NCI-H2227 (cell line): ENCODE measurements at regions not wholly inside any gene's neighbourhood (a gene's known extent, or its start where the extent isn't known, plus 50 kb on each side); places are given as distances from the start of the nearest gene placed in this dataset.
A peak's percentile ranks its signal among the peaks of the same experiment; 100 is the strongest.

Experiments
- DNase-seq: peaks from one replicate; lab custom pipeline; 2025; ENCODE audit not compliant: unreplicated experiment; lab: John Stamatoyannopoulos, UW

DNA sequence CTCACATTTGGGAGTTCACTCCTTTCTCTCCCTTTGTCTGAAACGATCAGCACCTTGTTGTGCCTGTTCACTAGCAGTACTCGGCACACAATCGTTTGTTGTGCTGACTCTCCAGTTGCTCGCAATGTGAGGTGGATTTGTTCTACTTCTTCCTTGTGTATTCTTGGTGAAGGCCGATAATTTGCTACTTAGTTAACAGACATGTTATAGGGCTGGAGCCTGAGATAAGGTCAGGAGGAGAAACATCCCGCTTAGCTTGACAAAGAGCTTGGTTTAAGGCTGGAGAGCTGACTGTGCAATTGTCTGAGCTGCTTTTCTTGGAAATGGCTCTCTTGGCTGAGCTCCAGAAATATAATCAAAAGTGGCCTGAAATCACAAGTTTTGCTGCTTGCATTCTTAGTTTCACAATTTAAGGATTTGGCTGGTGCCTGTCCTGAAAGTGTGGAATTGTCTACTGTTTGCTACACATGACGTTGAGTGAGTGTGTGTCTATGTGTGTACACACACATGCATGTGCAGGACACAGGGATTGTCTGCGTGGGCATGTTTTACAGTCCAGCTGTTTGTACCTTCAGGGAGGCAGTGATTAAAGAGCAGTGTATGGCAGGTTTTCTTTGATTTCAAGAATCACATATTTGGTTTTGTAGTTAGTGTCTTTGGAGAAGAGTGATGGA, 77.7 kb downstream of the ARF6 start:
- peak; percentile 87 for DNase-seq

DNA sequence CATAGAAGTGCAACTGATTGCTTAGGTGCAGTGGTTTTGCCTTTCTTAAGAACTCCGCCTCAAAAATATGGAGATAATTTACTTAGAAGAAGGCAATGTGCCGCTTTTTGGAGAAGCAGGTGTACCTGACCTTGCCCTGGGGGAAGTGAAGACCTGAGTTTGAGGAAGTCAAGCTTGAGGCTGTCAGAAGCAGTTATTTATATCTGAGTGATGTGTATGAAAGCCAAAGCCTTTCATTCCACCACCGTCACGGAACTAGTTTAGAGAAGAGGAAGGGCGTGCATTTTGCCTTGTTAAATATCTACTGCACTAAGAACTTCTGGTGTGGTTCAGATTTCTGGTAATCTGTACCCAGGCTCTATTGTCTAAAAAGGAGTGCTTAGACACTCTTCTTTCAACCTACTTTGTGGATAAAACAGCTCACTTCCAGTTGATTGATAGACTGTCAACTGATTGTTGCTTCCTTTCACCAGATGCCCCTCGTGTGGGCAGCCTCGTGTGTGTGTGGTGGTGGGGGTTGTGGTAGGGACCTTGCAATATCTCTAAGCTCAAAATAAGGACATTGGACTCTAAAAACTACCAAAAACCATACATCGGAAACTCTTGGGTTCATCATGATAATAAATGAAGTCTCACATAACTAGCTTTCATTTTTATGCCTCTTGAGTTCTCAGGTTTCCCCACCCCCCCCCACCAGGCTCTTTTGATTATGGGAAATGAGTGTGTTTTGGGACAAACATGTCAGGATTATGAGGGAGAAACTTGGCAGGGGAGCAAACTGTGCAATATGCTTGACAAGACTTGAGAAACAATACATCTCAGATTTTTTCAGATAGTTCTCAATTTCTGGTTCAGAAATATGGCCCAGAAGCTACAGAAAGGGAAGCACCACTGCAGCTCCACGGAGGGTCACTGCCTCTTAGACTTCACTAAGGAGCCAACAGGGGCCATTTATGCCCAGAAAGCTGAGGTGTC, 78.6 kb downstream of the ARF6 start:
- no peak for DNase-seq

DNA sequence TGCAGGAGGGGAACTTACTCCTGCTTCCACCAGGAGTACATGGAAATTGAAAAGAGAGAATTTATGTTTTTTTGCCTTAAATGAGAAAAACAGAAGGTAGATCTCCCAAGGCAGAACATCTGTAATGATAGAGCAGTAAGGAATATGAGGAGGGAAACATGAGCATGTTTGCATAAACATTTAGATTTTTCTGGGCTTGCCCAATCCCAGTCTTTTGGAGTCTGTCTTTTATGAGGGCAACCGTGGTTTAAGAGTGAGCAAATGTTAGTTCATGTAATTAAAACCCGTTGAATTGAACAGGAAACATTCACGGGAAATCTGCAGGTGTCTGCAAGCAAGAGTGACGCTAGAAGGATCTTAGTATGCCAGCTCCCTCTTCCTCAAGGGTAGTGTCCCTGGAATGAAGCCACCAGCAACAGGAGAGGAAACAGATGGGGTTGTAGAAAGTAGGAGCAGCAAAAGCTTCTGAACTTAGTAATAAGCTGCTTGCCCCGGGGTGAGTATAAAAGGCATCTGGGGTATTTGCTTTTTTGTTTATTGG, 79.3 kb downstream of the ARF6 start:
- DNase-seq = no peak

DNA sequence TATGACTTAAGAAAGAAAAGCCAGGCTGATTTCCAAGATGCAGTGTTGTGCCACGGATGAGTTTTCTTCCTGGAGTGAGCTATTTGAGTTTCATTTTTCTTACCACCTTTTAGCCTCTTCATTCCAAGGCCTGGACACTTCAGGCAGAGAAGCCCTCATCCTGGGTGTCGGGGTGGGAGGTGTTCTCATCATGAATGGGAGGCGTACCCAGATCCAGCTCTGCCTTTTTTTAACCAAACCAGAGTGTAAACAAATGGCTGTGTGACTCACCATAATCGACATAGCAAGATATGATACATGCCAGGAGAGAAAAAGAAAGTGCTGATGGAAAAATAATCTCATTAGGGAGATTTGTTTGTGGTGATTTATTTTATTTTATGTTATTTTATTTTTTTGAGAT, 79.9 kb downstream of the ARF6 start:
- no peak for DNase-seq

DNA sequence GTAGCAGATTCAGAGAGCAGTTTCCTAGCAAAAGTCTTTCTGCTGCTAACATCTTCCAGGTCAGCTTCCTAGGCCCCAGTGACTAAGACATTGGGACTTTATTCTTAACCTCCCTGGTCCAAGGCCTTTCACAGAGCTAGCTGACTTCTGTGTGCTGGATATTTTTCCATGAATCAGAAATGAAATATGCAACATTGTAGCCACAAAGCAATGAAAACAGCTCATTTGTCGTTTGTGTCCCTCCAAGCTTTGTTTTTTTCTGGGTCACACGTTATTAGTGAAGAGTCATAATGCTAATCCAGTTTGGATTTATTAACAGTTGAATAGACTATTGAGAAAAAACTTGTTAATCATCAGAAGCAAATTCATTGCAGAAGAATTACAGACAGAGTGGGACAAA, 82.4 kb downstream of the ARF6 start:
- DNase-seq = no peak

DNA sequence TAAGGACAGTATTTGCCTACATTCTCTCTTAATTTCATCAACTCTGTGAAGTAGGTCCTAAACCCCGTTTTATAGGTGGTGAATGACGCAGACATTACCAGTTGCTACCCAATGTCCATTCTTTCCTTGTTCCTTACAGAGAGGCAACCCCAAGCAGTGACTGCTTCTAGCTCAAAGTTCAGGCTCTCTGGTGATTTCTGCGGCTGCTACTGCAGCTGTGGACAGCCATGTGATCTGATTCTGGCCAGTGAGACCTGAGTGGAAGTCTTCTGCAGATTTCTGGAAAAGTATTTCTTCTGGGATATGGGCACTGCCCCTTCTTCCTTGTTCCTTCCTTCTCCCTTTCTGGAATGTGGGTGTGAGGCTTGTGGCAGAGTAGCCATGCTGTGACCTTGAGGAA, 82.9 kb downstream of the ARF6 start:
- DNase-seq = no peak

DNA sequence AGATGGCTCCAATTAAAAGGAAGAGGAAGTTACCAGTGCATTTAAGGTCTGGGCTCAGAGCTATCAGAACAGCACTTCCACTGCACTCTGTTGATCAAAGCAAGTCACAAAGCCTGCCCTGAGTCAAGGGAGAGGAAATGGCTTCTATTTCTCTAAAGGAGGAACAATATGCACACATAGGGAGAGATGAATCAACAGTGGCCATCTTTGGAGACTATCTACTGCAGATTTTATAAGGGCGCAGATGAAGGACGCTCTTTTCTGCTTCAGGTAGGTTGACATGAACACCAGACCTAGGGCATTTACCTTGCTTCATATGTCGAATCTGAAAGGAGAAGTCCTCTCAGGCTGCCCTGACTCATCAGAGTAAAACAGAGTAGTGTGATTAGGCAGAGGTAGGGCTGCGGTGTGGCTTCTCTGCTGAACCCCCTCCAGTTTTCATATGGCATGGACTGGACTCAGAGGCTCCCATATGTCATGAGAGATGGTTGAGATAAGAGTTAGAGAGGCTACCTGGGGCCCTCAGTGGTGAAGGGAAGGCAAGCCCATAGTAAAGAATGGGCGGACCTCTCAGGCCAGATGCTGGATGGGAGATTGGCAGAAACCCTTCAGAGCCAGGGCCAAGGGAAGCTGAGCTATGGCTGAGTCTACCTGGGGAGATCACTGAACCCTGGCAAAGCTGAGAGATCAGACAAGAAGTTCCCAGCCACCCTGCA, 84.4 kb downstream of the ARF6 start:
- DNase-seq = no peak

DNA sequence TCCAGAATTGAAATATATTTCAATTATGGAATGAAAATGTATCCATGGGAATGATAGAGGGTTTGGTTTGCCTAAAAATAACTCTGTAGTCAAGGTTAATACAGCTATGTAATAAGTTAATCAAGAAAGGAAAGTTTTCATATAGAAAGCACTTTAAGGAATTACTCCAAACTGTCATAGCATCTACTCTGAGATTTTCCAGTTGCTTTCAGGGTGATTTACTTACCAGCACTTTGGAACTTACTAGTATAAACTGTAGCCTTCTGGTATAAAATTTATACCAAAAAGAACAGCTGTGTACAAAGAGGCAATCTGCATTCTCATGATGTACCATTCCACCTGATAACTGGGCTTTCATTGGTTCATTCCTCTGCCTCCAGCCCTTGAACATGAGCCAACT, 87.1 kb downstream of the ARF6 start:
- DNase-seq = no peak

DNA sequence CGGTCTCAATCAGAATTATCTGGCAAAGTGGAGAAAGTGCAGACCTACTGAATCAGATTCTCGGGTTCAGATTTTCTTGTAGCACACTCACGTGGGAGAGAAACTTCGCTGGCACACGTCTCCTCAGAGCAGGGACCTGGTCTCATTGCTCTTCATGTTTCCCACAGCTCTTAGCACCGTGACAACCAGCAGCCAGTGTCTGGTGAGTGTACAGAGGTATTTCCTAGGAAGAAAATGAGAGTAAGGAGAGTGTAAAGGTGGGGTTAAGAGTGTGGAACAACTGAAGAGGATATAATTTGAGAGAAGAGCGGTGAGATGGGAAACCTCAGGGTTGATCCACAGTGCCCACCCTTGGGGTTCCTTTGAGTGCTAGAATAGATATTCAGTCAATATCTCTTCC, 89.2 kb downstream of the ARF6 start:
- DNase-seq = no peak

DNA sequence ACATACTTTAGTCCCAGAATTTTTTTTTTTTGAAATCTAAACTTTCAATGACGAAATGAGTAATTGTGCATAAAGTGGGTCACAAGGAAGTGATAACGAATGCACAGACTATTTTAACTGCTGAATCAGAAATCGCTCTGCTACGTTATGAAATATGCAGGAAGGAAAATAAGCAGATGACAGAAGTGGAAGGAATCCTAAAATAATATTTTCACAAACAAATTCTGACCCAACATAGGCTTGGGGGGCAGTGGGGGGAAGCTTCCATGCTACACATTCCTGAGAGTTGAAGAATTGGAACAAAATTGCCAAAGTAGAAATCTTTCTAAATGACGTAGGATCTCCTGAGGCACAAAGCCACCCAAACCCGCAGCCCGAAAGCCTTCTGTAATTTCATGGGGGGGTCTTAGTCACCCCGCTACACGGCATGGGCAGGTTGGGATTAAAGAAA, 89.6 kb downstream of the ARF6 start:
- no peak for DNase-seq

DNA sequence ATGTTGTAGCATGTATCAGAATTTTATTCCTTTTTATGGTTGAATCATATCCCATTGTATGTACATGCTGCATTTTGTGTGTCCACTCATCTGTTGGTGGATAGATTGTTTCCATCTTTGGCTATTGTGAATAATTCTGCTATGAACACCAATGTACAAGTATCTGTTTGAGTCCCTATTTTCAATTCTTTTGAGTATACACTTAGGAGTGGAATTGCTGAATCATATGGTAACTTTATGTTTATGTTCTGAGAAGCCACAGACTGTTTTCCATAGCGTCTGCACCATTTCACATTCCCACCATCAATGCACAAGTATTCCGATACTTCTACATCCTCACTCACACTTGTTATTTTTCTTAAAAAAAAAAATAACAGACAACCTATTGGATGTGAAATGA, 91.5 kb downstream of the ARF6 start:
- DNase-seq = no peak

DNA sequence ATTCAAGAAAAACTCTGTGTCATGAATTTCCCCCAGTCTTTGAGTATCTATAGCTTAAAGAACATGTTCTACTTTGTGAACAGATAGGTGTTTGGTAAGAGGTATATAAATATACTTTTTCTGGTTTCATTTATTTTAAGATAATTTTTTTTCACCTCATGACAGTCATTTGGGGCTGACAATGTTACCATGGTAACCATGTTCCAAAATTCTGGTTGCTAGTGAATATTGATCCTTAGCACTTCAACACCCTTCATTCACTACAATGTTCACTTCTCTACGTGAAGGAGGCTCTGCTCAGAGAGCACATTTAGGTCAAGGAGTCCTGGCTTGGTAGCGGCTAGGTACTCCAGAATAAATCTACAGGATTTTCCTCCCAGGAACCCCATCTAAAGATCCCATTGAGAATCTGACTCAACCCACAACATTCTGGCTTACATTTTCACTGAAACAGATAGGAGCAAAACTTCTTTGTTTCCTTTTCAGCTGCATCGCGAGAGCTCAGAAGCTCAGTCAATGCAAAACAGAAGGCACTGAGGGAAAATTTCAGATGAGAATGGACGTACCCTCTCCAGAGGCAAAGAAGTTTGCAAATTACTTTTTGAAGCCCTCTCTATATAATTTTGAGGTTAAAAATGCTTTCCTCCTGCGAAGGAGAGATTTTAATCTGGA, 93.6 kb downstream of the ARF6 start:
- no peak for DNase-seq

DNA sequence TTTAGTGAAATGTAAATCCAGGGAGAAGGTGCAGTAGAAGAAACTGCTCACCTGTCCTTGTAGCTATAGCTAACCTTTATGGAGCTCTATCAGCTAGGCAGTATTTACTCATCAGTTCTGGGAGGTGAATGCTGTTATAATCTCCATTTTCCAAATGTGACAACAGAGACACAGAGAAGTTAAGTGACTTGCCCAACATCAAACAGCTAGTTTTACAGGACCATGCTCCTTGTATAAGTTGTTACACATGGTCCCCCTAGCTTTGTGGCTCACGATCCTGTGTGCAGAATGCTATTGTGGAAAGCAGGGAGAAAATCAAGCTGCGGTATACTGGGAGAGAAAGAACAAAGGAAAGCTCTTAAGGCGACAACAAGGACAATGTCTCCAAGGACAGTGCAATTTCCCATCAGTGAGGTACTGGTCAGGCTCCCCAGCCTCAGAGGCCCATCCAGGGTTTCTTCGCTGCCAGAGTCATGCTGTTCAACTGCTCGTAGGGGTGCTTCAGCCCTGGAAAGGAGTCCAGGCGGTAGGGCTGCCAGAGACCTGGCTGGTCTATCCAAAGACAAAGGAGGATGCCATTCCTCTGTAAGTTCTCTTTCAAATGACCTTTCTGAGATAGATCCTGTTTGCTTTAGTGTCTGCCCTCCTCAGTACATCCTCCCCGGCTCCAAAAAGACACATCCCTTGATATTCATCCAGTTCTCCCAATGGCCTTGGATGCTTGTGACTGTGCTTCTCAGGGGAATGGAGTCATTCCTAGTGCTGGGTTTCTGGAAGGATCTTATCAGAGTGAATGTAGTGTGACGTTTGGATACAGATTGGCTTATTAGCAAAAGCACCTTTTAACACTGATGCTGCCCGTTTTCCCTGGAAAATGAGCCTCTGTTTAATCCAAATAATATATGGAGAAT, 95.5 kb downstream of the ARF6 start:
- no peak for DNase-seq

DNA sequence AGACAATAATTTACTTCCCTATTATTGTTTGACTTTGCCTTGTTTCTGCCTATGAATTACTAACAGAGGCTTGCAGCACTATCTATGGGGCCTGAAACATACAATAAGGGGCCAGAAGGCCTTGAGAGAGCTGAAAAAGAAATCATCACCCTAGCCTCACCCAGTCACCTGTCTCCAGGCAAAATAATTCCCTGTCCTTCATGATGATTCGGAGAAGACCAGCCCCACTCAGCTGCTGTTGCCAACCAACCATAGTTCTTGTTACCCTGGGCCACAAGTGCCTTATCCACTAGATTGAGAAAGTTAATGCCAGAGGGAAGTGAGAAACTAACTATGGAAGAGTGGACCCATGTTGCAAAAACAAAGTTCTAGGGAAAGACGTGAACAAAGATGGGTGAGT, 97.1 kb downstream of the ARF6 start:
- DNase-seq = no peak

DNA sequence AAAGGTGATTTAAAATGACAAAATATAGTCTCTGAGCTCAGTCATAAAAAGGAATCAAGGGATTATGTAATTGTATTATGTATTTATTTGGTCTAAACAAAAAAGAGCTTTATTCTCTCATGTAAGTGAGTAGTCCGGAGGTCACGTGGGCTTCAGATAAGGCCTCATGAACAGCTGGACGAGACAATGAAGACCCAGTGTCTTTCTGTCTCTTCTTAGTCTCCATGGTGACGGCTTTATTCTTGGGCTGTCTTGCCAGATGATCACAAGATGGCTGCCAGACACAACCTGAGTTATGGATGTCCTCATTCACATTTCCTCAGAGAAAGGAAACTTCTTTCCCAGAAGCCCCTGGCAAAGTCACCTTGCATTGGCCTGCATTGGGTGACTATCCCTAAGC, 98.6 kb downstream of the ARF6 start:
- no peak for DNase-seq

DNA sequence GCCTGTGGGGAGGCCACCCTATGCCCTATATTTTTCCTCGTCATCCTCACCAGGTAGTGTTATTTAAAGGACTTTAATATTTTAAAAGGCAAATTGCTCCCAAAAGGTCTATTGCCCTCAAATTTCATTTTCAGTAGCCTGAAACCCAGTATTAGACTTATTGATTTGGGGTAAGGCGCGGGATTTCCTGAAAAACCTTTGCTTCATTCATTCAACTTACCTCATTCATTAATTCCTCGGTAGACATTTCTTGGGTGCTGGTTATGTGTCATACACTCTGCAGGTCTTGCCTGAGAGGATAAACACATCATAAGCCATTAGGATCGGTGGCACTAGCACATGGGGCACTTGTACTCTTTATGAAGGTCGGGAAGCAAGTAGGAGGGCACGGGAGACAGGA, 99.2 kb downstream of the ARF6 start:
- DNase-seq = no peak

DNA sequence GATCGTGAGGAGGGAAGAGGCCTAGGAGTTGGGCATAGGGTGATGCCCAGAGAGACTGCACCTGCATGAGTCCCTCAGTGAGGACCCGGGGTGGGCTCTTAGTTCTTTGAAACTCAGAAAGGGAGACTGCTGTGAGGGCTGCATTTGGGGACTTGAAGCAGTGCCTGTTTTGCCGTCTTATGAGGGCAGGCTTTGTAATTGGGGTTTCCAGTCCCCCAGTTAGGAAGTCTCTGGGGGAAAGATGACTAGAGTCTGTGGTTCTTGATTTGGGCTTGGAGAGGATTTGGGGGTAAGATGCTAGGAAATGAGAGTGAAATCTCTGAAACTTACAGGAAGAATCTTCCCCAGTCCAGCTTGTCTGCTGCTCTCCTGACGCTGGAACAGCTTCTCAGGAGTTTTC, 99.6 kb downstream of the ARF6 start:
- no peak for DNase-seq

DNA sequence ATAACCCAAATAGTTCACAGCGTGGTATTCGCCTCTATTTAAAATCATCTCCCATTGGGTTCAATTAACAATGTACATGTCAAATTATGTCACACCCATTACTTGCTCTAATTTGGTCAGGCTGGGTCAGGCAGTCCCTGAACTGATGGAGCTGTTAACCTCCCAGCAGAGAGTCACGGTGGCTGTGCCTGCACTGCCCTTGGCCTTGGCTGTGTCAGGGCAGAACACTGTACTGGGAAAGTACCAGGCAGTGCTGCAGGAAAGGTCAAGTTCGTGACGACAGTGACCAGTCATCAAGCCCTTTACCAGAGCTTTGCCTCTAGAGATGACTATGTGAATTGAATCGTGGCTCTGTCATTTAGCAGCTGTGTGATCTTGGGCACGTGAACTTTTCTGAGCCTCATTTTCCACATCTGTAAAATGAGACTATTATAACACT, 100.0 kb downstream of the ARF6 start:
- no peak for DNase-seq

DNA sequence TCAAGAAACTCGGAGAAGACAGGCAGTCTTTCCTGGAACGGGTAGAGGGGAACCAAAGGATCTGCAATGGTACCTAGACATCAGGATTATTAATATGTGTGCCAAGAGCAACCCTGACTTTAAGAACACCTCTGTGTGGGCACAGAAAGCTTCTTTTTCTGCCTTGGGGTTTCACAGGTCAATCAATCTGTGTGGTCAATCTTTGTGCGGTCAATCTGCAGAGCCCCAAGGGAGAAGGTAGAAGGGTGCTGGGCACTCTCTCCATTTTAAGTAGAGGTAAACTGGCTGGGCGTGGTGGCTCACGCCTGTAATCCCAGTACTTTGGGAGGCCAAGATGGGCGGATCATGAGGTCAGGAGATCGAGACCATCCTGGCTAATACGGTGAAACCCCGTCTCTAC, 100.7 kb downstream of the ARF6 start:
- DNase-seq = no peak
